ENCODE measurements at regions not wholly inside any gene's neighbourhood (a gene's known extent, or its start where the extent isn't known, plus 50 kb on each side); places are given as distances from the start of the nearest gene placed in this dataset.
A peak's percentile ranks its signal among the peaks of the same experiment; 100 is the strongest.
"Not testable (repeated sequence)": the region's sequence is repeated elsewhere in the genome, so short reads cannot be mapped to it uniquely, and the experiment has no call there.

- no peak for DNase-seq (ENCODE audit: low read depth in 4 of 4, low spot score in 2 of 4)
These were observed 208.8 kb upstream of the CTNND2 start for GRCh38 chr5:12113062-12113461.

GRCh38 chr5:12111261-12111660 lies 207.0 kb upstream of the CTNND2 start:
- no peak for DNase-seq (ENCODE audit: low read depth in 4 of 4, low spot score in 2 of 4)

GRCh38 chr5:12110629-12111028 lies 206.4 kb upstream of the CTNND2 start:
- no peak for DNase-seq (ENCODE audit: low read depth in 4 of 4, low spot score in 2 of 4)

- DNase-seq (ENCODE audit: low read depth in 4 of 4, low spot score in 2 of 4) = no peak
These were observed 204.9 kb upstream of the CTNND2 start for GRCh38 chr5:12109075-12109688.

- DNase-seq (ENCODE audit: low read depth in 4 of 4, low spot score in 2 of 4) = no peak
These were observed 197.9 kb upstream of the CTNND2 start for GRCh38 chr5:12102151-12102550.

GRCh38 chr5:12100542-12100941 lies 196.3 kb upstream of the CTNND2 start:
- no peak for DNase-seq (ENCODE audit: low read depth in 4 of 4, low spot score in 2 of 4)

GRCh38 chr5:12099296-12099695 lies 195.1 kb upstream of the CTNND2 start:
- DNase-seq (ENCODE audit: low read depth in 4 of 4, low spot score in 2 of 4) = no peak

- no peak for DNase-seq (ENCODE audit: low read depth in 4 of 4, low spot score in 2 of 4)
These were observed 191.6 kb upstream of the CTNND2 start for GRCh38 chr5:12095808-12096281.

GRCh38 chr5:12093586-12093985 lies 189.3 kb upstream of the CTNND2 start:
- DNase-seq (ENCODE audit: low read depth in 4 of 4, low spot score in 2 of 4) = no peak

GRCh38 chr5:12080761-12081160 lies 176.5 kb upstream of the CTNND2 start:
- DNase-seq (ENCODE audit: low read depth in 4 of 4, low spot score in 2 of 4) = no peak

GRCh38 chr5:12078286-12078685 lies 174.0 kb upstream of the CTNND2 start:
- DNase-seq (ENCODE audit: low read depth in 4 of 4, low spot score in 2 of 4) = not testable (repeated sequence)

GRCh38 chr5:12073426-12073825 lies 169.2 kb upstream of the CTNND2 start:
- no peak for DNase-seq (ENCODE audit: low read depth in 4 of 4, low spot score in 2 of 4)

GRCh38 chr5:12072441-12072840 lies 168.2 kb upstream of the CTNND2 start:
- no peak for DNase-seq (ENCODE audit: low read depth in 4 of 4, low spot score in 2 of 4)

- DNase-seq (ENCODE audit: low read depth in 4 of 4, low spot score in 2 of 4) = no peak
These were observed 167.2 kb upstream of the CTNND2 start for GRCh38 chr5:12071455-12071854.

- DNase-seq (ENCODE audit: low read depth in 4 of 4, low spot score in 2 of 4) = peak in 3 of 4 donors; percentile 9 to 43 (median 18)
These were observed 119.5 kb upstream of the CTNND2 start for GRCh38 chr5:12023614-12024241.

- DNase-seq (ENCODE audit: low read depth in 4 of 4, low spot score in 2 of 4) = no peak
These were observed 118.2 kb upstream of the CTNND2 start for GRCh38 chr5:12022444-12022843.

- no peak for DNase-seq (ENCODE audit: low read depth in 4 of 4, low spot score in 2 of 4)
These were observed 115.1 kb upstream of the CTNND2 start for GRCh38 chr5:12019306-12019705.

GRCh38 chr5:12017007-12017406 lies 112.8 kb upstream of the CTNND2 start:
- no peak for DNase-seq (ENCODE audit: low read depth in 4 of 4, low spot score in 2 of 4)

- no peak for DNase-seq (ENCODE audit: low read depth in 4 of 4, low spot score in 2 of 4)
These were observed 112.0 kb upstream of the CTNND2 start for GRCh38 chr5:12016159-12016746.

- no peak for DNase-seq (ENCODE audit: low read depth in 4 of 4, low spot score in 2 of 4)
These were observed 109.1 kb upstream of the CTNND2 start for GRCh38 chr5:12013351-12013750.

GRCh38 chr5:12003680-12004079 lies 99.4 kb upstream of the CTNND2 start:
- DNase-seq (ENCODE audit: low read depth in 4 of 4, low spot score in 2 of 4) = no peak

- DNase-seq (ENCODE audit: low read depth in 4 of 4, low spot score in 2 of 4) = no peak
These were observed 94.2 kb upstream of the CTNND2 start for GRCh38 chr5:11998397-11998796.

Measured in left renal cortex interstitium (tissue), 4 donors.